ENCODE measurements at regions not wholly inside any gene's neighbourhood (a gene's known extent, or its start where the extent isn't known, plus 50 kb on each side); places are given as distances from the start of the nearest gene placed in this dataset.
"Not testable (repeated sequence)": the region's sequence is repeated elsewhere in the genome, so short reads cannot be mapped to it uniquely, and the experiment has no call there.

GRCh38 chr10:81200801-81201200 is 663.1 kb downstream of the SH2D4B start:
- DNase-seq (ENCODE audit: low read depth, low spot score), result no peak
- in situ Hi-C loops (cut with HindIII; ENCODE audit: low pct_unique_long_range_greater_than_20kb, low sequenced_read_pairs), result no loop called here

GRCh38 chr10:81207359-81207758 is 667.6 kb upstream of the NRG3 start:
- DNase-seq (ENCODE audit: low read depth, low spot score); in situ Hi-C loops (cut with HindIII; ENCODE audit: low pct_unique_long_range_greater_than_20kb, low sequenced_read_pairs): not testable (repeated sequence)

- in situ Hi-C loops (cut with HindIII; ENCODE audit: low pct_unique_long_range_greater_than_20kb, low sequenced_read_pairs), result no loop called here
- DNase-seq (ENCODE audit: low read depth, low spot score), result no peak
Measured at GRCh38 chr10:81213370-81213769, 661.6 kb upstream of the NRG3 start.

GRCh38 chr10:81215498-81215897 is 659.5 kb upstream of the NRG3 start:
- in situ Hi-C loops (cut with HindIII; ENCODE audit: low pct_unique_long_range_greater_than_20kb, low sequenced_read_pairs), result no loop called here
- no peak for DNase-seq (ENCODE audit: low read depth, low spot score)

GRCh38 chr10:81216949-81217348 is 658.0 kb upstream of the NRG3 start:
- no peak for DNase-seq (ENCODE audit: low read depth, low spot score)
- in situ Hi-C loops (cut with HindIII; ENCODE audit: low pct_unique_long_range_greater_than_20kb, low sequenced_read_pairs), result no loop called here

DNA sequence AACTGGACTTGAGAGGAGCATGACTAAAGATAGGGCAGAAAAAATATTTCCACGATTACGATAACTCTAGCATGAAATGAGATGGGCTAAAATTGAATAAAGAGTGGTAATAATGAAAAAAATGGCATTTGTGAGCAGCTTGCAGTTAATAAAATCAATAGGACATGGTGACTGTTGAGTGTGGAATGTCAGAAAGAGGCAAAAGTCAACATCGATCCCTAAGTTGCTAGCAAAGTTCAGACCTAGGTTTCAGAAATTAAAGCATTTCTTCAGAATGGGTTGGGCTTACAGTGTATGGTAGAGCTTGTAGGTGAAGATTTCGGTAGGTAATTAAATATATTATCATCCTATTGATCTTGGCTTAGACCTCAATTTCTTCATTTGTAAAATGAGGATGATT is 656.7 kb upstream of the NRG3 start:
- in situ Hi-C loops (cut with HindIII; ENCODE audit: low pct_unique_long_range_greater_than_20kb, low sequenced_read_pairs), result no loop called here
- DNase-seq (ENCODE audit: low read depth, low spot score), result no peak

GRCh38 chr10:81219758-81220157 is 655.2 kb upstream of the NRG3 start:
- in situ Hi-C loops (cut with HindIII; ENCODE audit: low pct_unique_long_range_greater_than_20kb, low sequenced_read_pairs), result no loop called here
- no peak for DNase-seq (ENCODE audit: low read depth, low spot score)

GRCh38 chr10:81248886-81249285 is 626.1 kb upstream of the NRG3 start:
- in situ Hi-C loops (cut with HindIII; ENCODE audit: low pct_unique_long_range_greater_than_20kb, low sequenced_read_pairs), result no loop called here

DNA sequence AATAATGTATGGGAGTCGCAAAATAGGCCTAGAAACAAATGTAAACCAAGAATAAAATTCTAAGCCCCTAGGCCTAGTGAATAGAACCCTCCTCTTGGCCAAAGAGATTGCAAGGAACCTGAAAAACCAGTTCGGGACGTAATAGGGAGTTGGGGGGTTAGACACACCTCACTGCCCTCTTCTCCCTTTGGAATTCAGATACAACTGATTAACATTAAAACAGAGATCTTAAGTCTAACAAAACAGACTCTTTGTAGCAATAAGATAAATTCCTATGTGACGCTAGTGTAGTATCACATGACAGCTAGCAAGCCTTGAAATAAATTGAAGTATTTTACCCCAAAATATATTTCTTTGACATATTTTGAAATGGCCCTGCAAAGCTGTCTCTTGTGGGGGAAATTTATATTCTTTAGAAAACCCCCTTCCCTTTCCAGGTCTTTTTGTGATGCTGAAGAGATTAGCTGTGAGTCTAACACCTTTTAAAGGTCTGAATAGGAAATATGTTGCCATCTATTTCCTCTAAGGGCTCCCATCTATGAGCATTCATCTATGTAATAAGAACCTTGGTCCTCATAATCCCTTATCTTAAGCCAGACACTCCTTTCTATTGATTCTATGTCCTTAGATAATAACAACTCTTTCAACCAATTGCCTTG is 623.4 kb upstream of the NRG3 start:
- in situ Hi-C loops (cut with HindIII; ENCODE audit: low pct_unique_long_range_greater_than_20kb, low sequenced_read_pairs), result no loop called here
- DNase-seq (ENCODE audit: low read depth, low spot score), result no peak

More at GRCh38 chr10:81248886-81249285, 626.1 kb upstream of the NRG3 start:
- no peak for DNase-seq (ENCODE audit: low read depth, low spot score)

GRCh38 chr10:81264991-81265390 is 610.0 kb upstream of the NRG3 start:
- in situ Hi-C loops (cut with HindIII; ENCODE audit: low pct_unique_long_range_greater_than_20kb, low sequenced_read_pairs); DNase-seq (ENCODE audit: low read depth, low spot score): not testable (repeated sequence)

DNA sequence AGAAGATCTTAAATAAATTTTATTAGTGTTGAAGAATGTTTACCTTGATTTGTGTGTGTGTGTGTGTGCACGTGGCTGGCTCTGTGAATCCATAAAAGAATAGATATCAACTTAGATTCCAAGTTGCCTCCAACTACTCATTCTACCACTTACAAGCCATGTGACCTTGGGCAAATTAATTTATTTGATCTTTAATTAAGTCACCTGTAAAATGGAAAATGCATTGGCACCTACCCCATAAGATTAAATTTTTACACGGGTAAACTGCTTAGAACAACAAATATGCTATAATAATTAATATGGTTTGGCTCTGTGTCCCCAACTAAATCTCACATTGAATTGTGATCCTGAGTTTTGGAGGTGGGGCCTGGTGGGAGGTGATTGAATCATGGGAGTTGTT is 604.9 kb upstream of the NRG3 start:
- in situ Hi-C loops (cut with HindIII; ENCODE audit: low pct_unique_long_range_greater_than_20kb, low sequenced_read_pairs), result no loop called here
- no peak for DNase-seq (ENCODE audit: low read depth, low spot score)

- in situ Hi-C loops (cut with HindIII; ENCODE audit: low pct_unique_long_range_greater_than_20kb, low sequenced_read_pairs), result no loop called here
- DNase-seq (ENCODE audit: low read depth, low spot score), result no peak
Measured at GRCh38 chr10:81280497-81281479, 594.2 kb upstream of the NRG3 start.

GRCh38 chr10:81288544-81288943 is 586.5 kb upstream of the NRG3 start:
- no peak for DNase-seq (ENCODE audit: low read depth, low spot score)
- in situ Hi-C loops (cut with HindIII; ENCODE audit: low pct_unique_long_range_greater_than_20kb, low sequenced_read_pairs), result no loop called here

GRCh38 chr10:81297292-81297691 is 577.7 kb upstream of the NRG3 start:
- in situ Hi-C loops (cut with HindIII; ENCODE audit: low pct_unique_long_range_greater_than_20kb, low sequenced_read_pairs), result no loop called here
- DNase-seq (ENCODE audit: low read depth, low spot score), result no peak

DNA sequence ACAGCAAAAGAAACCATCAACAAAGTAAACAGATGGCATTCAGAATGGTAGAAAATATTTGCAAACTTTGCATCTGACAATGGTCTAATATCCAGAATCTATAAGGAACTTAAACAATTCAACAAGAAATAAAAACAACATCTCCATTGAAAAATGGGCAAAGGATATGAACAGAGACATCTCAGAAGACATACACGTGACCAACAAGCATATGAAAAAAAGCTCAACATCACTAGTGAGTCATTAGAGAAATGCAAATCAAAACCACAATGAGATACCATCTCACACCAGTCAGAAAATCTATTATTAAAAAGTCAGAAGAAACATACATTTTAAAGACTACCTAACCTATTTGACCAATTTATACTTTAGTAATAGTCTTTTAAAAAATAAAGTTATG is 571.3 kb upstream of the NRG3 start:
- in situ Hi-C loops (cut with HindIII; ENCODE audit: low pct_unique_long_range_greater_than_20kb, low sequenced_read_pairs), result no loop called here
- DNase-seq (ENCODE audit: low read depth, low spot score), result no peak

DNA sequence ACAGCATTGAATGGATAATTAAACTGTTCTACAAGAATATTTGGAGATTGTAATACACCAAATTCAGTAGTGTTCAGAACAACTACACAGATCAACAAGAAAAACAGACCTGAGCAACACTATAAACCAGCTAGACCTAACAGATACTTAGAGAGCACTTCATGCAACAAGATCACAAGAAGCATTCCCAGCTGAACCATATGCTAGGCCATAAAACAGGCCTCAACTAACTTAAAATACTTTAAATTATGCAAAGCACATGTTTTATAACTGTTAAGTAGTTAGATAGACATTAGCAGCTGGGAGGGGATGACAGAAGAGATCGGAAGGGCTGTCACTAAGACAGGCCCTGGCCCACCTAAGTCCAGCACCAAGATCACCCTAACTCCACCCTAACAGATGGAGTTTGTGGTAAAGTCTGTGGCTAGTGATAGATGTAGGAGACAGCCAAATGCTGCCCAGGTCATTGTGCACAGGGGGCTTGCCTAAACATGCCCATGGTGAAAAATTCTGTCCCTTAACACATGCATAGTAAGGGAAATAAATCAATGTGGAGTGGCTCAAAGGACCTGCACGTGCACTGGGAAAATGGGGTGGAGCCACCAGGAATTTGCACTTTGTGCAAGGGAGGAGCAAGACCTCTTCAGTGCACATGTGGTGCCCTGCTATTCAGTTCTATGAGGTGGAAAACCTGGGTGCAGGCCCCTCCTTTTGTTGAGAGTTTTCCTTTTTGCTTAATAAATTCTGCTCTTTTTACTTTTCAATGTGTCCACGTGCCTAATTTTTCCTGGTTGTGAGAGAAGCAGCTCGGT is 567.8 kb upstream of the NRG3 start:
- in situ Hi-C loops (cut with HindIII; ENCODE audit: low pct_unique_long_range_greater_than_20kb, low sequenced_read_pairs), result no loop called here
- no peak for DNase-seq (ENCODE audit: low read depth, low spot score)

DNA sequence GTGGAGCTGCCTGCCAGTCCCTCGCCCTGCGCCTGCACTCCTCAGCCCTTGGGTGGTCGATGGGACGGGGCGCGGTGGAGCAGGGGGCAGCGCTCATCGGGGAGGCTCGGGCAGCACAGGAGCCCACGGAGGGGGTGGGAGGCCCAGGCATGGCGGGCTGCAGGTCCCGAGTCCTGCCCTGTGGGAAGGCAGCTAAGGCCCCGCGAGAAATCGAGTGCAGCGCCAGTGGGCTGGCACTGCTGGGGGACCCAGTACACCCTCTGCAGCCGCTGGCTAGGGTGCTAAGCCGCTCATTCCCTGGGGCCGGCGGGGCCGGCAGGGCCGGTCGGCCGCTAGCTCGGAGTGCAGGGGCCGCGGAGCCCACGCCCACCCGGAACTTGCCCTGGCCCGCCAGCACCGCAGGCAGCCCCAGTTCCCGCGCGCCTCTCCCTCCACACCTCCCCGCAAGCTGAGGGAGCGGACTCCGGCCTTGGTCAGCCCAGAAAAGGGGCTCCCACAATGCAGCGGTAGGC is 565.9 kb upstream of the NRG3 start:
- in situ Hi-C loops (cut with HindIII; ENCODE audit: low pct_unique_long_range_greater_than_20kb, low sequenced_read_pairs), result no loop called here
- no peak for DNase-seq (ENCODE audit: low read depth, low spot score)

- no peak for DNase-seq (ENCODE audit: low read depth, low spot score)
- in situ Hi-C loops (cut with HindIII; ENCODE audit: low pct_unique_long_range_greater_than_20kb, low sequenced_read_pairs), result no loop called here
Measured at GRCh38 chr10:81314471-81314870, 560.5 kb upstream of the NRG3 start.

All from SK-MEL-5 (cell line).